WTC11 (cell line): ENCODE measurements at regions not wholly inside any gene's neighbourhood (a gene's known extent, or its start where the extent isn't known, plus 50 kb on each side); places are given as distances from the start of the nearest gene placed in this dataset.

Experiments
- ATAC-seq: fragments of 200-7000 bp; cut with Tn5 transposase; 2 replicates; pipeline ENCODE4 v1.10.0; 2021; ENCODE audit warnings: mild to moderate bottlenecking, moderate library complexity
- CTCF ChIA-PET: fragments of 300-600 bp; sonication (Branson Sonifier 250); formaldehyde crosslinking; loops from one replicate; lab custom pipeline; 2021; ENCODE audit warnings: antibody characterized with exemption; lab: Charles Lee
- POLR2A ChIA-PET: fragments of 350-600 bp; sonication (Branson Sonifier 250); formaldehyde crosslinking; loops from one replicate; lab custom pipeline; 2021; ENCODE audit warnings: antibody characterized with exemption; lab: Charles Lee
- DNase-seq: peaks from one replicate; pipeline ENCODE4 v3.0.0; 2021; ENCODE audit warnings: low spot score
- H3K27ac Mint-ChIP-seq: 2 replicates; pipeline ENCODE4 v1.8.0; 2021; ENCODE audit warnings: mixed read lengths
- H3K27me3 Mint-ChIP-seq: 2 replicates; pipeline ENCODE4 v1.8.0; 2021; ENCODE audit warnings: low read depth, mild to moderate bottlenecking, moderate library complexity, mixed read lengths
- H3K36me3 Mint-ChIP-seq: 2 replicates; pipeline ENCODE4 v1.8.0; 2021; ENCODE audit warnings: mixed read lengths
- H3K4me1 Mint-ChIP-seq: 2 replicates; pipeline ENCODE4 v1.8.0; 2022; ENCODE audit warnings: mixed read lengths
- H3K4me3 Mint-ChIP-seq: 2 replicates; pipeline ENCODE4 v1.8.0; 2021; ENCODE audit warnings: mild to moderate bottlenecking, moderate library complexity, mixed read lengths
- H3K9me3 Mint-ChIP-seq: 2 replicates; pipeline ENCODE4 v1.8.0; 2021; ENCODE audit warnings: mixed read lengths
- ARID4B ChIP-seq: sonication (generic); formaldehyde crosslinking; IDR thresholded peaks from 2 replicates; pipeline ENCODE4 v1.8.0; 2023; ENCODE audit warnings: missing genetic modification reagents, mild to moderate bottlenecking, borderline replicate concordance
- ETV6 ChIP-seq: sonication (generic); formaldehyde crosslinking; IDR thresholded peaks from 2 replicates; pipeline ENCODE4 v1.8.1; 2022; ENCODE audit warnings: mild to moderate bottlenecking, missing genetic modification reagents
- FOXK1 ChIP-seq: sonication (generic); formaldehyde crosslinking; IDR thresholded peaks from 2 replicates; pipeline ENCODE4 v1.8.0; 2022; ENCODE audit warnings: mild to moderate bottlenecking, moderate library complexity, missing genetic modification reagents
- HMGXB4 ChIP-seq: sonication (generic); formaldehyde crosslinking; IDR thresholded peaks from 2 replicates; pipeline ENCODE4 v1.8.1; 2023; ENCODE audit warnings: mild to moderate bottlenecking, moderate library complexity, missing genetic modification reagents
- NFATC4 ChIP-seq: fragments of 250-450 bp; sonication (Bioruptor Pico); IDR thresholded peaks from 2 replicates; pipeline ENCODE4 v1.9.0; 2021; ENCODE audit warnings: mild to moderate bottlenecking
- NFE2L1 ChIP-seq: sonication (generic); formaldehyde crosslinking; IDR thresholded peaks from 2 replicates; pipeline ENCODE4 v1.8.1; 2023; ENCODE audit warnings: missing genetic modification reagents
- NR1H2 ChIP-seq: sonication (generic); formaldehyde crosslinking; IDR thresholded peaks from 2 replicates; pipeline ENCODE4 v1.9.0; 2021; ENCODE audit warnings: mild to moderate bottlenecking, moderate library complexity, missing genetic modification reagents
- NR2C2 ChIP-seq: sonication (generic); formaldehyde crosslinking; IDR thresholded peaks from 2 replicates; pipeline ENCODE4 v1.8.0; 2022; ENCODE audit warnings: mild to moderate bottlenecking, missing genetic modification reagents
- NR3C1 ChIP-seq: sonication (generic); formaldehyde crosslinking; conservative IDR thresholded peaks from 2 replicates; pipeline ENCODE4 v1.8.1; 2023; ENCODE audit warnings: low read depth, mild to moderate bottlenecking, missing genetic modification reagents
- RORB ChIP-seq: fragments of 250-450 bp; sonication (Bioruptor Pico); IDR thresholded peaks from 2 replicates; pipeline ENCODE4 v1.9.0; 2021; ENCODE audit warnings: mild to moderate bottlenecking
- SP1 ChIP-seq: sonication (generic); formaldehyde crosslinking; conservative IDR thresholded peaks from 2 replicates; pipeline ENCODE4 v1.8.1; 2022; ENCODE audit warnings: missing genetic modification reagents
- TEAD4 ChIP-seq: sonication (generic); formaldehyde crosslinking; IDR thresholded peaks from 2 replicates; pipeline ENCODE4 v1.8.0; 2022; ENCODE audit warnings: mild to moderate bottlenecking, missing genetic modification reagents
- TP53 ChIP-seq: sonication (generic); formaldehyde crosslinking; IDR thresholded peaks from 2 replicates; pipeline ENCODE4 v1.8.1; 2023; ENCODE audit warnings: mild to moderate bottlenecking, missing genetic modification reagents
- ZNF671 ChIP-seq: fragments of 250-450 bp; sonication (Bioruptor Pico); IDR thresholded peaks from 2 replicates; pipeline ENCODE4 v1.8.0; 2021; ENCODE audit warnings: mild to moderate bottlenecking
- TF ChIP-seq, protein P1 (sequence below): sonication (generic); formaldehyde crosslinking; IDR thresholded peaks from 2 replicates; pipeline ENCODE4 v1.8.0; 2022; ENCODE audit warnings: missing genetic modification reagents
- TF ChIP-seq, protein P2 (sequence below): fragments of 250-450 bp; sonication (Bioruptor Pico); IDR thresholded peaks from 2 replicates; pipeline ENCODE4 v1.9.0; 2021; ENCODE audit warnings: mild to moderate bottlenecking
- TF ChIP-seq, protein P3 (sequence below): fragments of 250-450 bp; sonication (Bioruptor Pico); IDR thresholded peaks from 2 replicates; pipeline ENCODE4 v1.8.0; 2021; ENCODE audit warnings: mild to moderate bottlenecking

DNA sequence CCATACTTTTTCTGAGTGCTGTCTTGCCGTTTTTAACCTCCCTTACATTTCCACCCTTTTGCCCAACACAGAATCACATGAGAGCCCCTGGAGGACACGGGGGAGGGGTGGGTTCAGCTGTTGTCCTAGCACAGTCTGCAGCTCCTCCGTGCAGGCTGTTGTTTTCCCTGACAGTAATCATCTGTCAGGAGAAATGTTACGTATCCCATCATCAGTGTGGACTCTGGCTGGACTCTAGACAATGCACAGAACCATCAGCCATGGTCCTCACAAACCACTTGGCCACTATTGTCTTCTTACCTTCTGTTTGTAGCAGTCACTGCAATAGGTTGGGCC, 92.1 kb downstream of the RIN2 start (continued):
- TF ChIP-seq, protein P1, sequence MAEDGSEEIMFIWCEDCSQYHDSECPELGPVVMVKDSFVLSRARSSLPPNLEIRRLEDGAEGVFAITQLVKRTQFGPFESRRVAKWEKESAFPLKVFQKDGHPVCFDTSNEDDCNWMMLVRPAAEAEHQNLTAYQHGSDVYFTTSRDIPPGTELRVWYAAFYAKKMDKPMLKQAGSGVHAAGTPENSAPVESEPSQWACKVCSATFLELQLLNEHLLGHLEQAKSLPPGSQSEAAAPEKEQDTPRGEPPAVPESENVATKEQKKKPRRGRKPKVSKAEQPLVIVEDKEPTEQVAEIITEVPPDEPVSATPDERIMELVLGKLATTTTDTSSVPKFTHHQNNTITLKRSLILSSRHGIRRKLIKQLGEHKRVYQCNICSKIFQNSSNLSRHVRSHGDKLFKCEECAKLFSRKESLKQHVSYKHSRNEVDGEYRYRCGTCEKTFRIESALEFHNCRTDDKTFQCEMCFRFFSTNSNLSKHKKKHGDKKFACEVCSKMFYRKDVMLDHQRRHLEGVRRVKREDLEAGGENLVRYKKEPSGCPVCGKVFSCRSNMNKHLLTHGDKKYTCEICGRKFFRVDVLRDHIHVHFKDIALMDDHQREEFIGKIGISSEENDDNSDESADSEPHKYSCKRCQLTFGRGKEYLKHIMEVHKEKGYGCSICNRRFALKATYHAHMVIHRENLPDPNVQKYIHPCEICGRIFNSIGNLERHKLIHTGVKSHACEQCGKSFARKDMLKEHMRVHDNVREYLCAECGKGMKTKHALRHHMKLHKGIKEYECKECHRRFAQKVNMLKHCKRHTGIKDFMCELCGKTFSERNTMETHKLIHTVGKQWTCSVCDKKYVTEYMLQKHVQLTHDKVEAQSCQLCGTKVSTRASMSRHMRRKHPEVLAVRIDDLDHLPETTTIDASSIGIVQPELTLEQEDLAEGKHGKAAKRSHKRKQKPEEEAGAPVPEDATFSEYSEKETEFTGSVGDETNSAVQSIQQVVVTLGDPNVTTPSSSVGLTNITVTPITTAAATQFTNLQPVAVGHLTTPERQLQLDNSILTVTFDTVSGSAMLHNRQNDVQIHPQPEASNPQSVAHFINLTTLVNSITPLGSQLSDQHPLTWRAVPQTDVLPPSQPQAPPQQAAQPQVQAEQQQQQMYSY (CRISPR knock-in tag), result no peak
- TF ChIP-seq SP1, result no peak
- no peak for TF ChIP-seq NR2C2
- no peak for TF ChIP-seq NR3C1
- TF ChIP-seq NFE2L1 (CRISPR knock-in tag), result no peak
- TF ChIP-seq NR1H2, result no peak
- TF ChIP-seq, protein P2, sequence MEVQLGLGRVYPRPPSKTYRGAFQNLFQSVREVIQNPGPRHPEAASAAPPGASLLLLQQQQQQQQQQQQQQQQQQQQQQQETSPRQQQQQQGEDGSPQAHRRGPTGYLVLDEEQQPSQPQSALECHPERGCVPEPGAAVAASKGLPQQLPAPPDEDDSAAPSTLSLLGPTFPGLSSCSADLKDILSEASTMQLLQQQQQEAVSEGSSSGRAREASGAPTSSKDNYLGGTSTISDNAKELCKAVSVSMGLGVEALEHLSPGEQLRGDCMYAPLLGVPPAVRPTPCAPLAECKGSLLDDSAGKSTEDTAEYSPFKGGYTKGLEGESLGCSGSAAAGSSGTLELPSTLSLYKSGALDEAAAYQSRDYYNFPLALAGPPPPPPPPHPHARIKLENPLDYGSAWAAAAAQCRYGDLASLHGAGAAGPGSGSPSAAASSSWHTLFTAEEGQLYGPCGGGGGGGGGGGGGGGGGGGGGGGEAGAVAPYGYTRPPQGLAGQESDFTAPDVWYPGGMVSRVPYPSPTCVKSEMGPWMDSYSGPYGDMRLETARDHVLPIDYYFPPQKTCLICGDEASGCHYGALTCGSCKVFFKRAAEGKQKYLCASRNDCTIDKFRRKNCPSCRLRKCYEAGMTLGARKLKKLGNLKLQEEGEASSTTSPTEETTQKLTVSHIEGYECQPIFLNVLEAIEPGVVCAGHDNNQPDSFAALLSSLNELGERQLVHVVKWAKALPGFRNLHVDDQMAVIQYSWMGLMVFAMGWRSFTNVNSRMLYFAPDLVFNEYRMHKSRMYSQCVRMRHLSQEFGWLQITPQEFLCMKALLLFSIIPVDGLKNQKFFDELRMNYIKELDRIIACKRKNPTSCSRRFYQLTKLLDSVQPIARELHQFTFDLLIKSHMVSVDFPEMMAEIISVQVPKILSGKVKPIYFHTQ, result no peak
- no peak for TF ChIP-seq TP53 (CRISPR knock-in tag)
- TF ChIP-seq ARID4B (CRISPR knock-in tag), result no peak
- TF ChIP-seq FOXK1 (CRISPR knock-in tag), result no peak
- no peak for TF ChIP-seq HMGXB4 (CRISPR knock-in tag)
- TF ChIP-seq ETV6 (CRISPR knock-in tag), result no peak
- no peak for TF ChIP-seq ZNF671 (CRISPR knock-in tag)
- TF ChIP-seq, all 79 proteins: peak for 0

GRCh38 chr20:19851861-19852260, 93.8 kb downstream of the RIN2 start:
- H3K27ac Mint-ChIP-seq, result no peak overlapping the region
- no peaks in the 10 kb centered on the region for H3K36me3 Mint-ChIP-seq
- TF ChIP-seq, protein P3, sequence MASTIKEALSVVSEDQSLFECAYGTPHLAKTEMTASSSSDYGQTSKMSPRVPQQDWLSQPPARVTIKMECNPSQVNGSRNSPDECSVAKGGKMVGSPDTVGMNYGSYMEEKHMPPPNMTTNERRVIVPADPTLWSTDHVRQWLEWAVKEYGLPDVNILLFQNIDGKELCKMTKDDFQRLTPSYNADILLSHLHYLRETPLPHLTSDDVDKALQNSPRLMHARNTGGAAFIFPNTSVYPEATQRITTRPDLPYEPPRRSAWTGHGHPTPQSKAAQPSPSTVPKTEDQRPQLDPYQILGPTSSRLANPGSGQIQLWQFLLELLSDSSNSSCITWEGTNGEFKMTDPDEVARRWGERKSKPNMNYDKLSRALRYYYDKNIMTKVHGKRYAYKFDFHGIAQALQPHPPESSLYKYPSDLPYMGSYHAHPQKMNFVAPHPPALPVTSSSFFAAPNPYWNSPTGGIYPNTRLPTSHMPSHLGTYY, result no peak
- TF ChIP-seq RORB (CRISPR knock-in tag), result no peak
- no peak for TF ChIP-seq ARID4B (CRISPR knock-in tag)
- no peak for TF ChIP-seq TEAD4 (CRISPR knock-in tag)
- no peak for TF ChIP-seq NFATC4 (CRISPR knock-in tag)
- DNase-seq (no peak), ATAC-seq (no peak)
- ChIA-PET CTCF (no interaction called here), POLR2A (interaction anchor here (1.4 kb wide), 1 partner anchor 13 kb away, joined by 3 read pairs; no protein-coding TSS in a partner anchor)
- no peaks in the 10 kb centered on the region for H3K9me3 Mint-ChIP-seq
- H3K27me3 Mint-ChIP-seq, result no peaks in the 10 kb centered on the region
- H3K4me1 Mint-ChIP-seq, result peaks cover 8% of the 10 kb centered on the region; the same call in 1 of the 2 replicates
- no peak overlapping the region for H3K4me3 Mint-ChIP-seq
